ENCODE measurements at regions not wholly inside any gene's neighbourhood (a gene's known extent, or its start where the extent isn't known, plus 50 kb on each side); places are given as distances from the start of the nearest gene placed in this dataset.

GRCh38 chr12:124365726-124366430, 71.0 kb downstream of the RFLNA start:
- Histone ChIP-seq H2BK12ac (ENCODE audit: insufficient read length, low read depth, low read length) (no peak overlapping the region), H4K5ac (ENCODE audit: insufficient read length, low read depth, low read length) (no peak overlapping the region), H3K56ac (ENCODE audit: insufficient read length, low read depth, low read length) (no peak overlapping the region), H3K23me2 (ENCODE audit: insufficient read length, low read depth, low read length, poor library complexity, severe bottlenecking) (no peaks in the 10 kb centered on the region), H3K4me2 (ENCODE audit: insufficient read depth, insufficient read length, low read length) (no peak overlapping the region), H2BK120ac (ENCODE audit: low read depth, low read length, poor library complexity, severe bottlenecking) (no peak overlapping the region), H3K79me2 (ENCODE audit: insufficient read depth, low read length) (no peaks in the 10 kb centered on the region), H3K27me3 (ENCODE audit: insufficient read depth, low read length) (no peaks in the 10 kb centered on the region), H3K4ac (ENCODE audit: low read depth, low read length) (no peak overlapping the region), H3K23ac (ENCODE audit: insufficient read length, low read depth, low read length) (no peak overlapping the region), H3K18ac (ENCODE audit: insufficient read length, low read depth, low read length) (no peak overlapping the region), H2AFZ (ENCODE audit: low read length) (no peak overlapping the region), H3K27ac (ENCODE audit: insufficient read length, low read depth, low read length) (no peak overlapping the region), H2BK5ac (ENCODE audit: insufficient read length, low read length) (no peak overlapping the region), H2AK5ac (ENCODE audit: insufficient read length, low read length) (no peak overlapping the region), H3K79me1 (ENCODE audit: insufficient read depth, low read depth, low read length, poor library complexity, severe bottlenecking) (no peaks in the 10 kb centered on the region), H4K8ac (replicated peaks; ENCODE audit: insufficient read length, low read depth, low read length) (no peak overlapping the region), H4K20me1 (ENCODE audit: control insufficient read depth, insufficient read depth, insufficient read length) (no peaks in the 10 kb centered on the region), H2BK20ac (ENCODE audit: low read depth, low read length, poor library complexity, severe bottlenecking) (no peak overlapping the region), H3K14ac (ENCODE audit: insufficient read depth, low read length) (no peak overlapping the region), H2BK15ac (ENCODE audit: low read depth, low read length) (no peak overlapping the region), H3T11ph (ENCODE audit: low read length) (no peak overlapping the region), H3K4me1 (ENCODE audit: insufficient read depth, low read length) (no peaks in the 10 kb centered on the region), H3K9ac (ENCODE audit: extremely low read depth, insufficient read length, low read length) (no peak overlapping the region), H4K91ac (ENCODE audit: insufficient read length, low read depth, low read length) (no peak overlapping the region), H3K9me3 (ENCODE audit: control insufficient read depth, low read depth, low read length) (no peaks in the 10 kb centered on the region)
- no CpG with 5 or more reads among the region's 23 CpGs for WGBS (ENCODE audit: extremely low coverage, insufficient read length, low lambda C conversion rate)
- no peaks in the 10 kb centered on the region for H3K9me3 Mint-ChIP-seq
- no peaks in the 10 kb centered on the region for H3K4me1 Mint-ChIP-seq
- peak overlapping the region; percentile 26 to 85 (median 38); a peak in 4 of 7 replicates for H3K27ac Mint-ChIP-seq
- H3K4me3 Mint-ChIP-seq, result no peak overlapping the region
- TF ChIP-seq CTCF (conservative IDR thresholded peaks at IDR 0.05), result no peak
- no peak for DNase-seq
- no peaks in the 10 kb centered on the region; the same call in 1 of the 2 replicates for H3K27me3 Mint-ChIP-seq (ENCODE audit: low read depth)
- H3K36me3 Mint-ChIP-seq (ENCODE audit: insufficient read depth in 1 of 3, low read depth in 3 of 3), result peaks cover 0 to 35% (median 30%) of the 10 kb centered on the region in 3 experiments; a peak in 6 of 7 replicates

All from H9 (cell line).